Activated CD4-positive, CD25-positive, alpha-beta regulatory T cell (primary cell): ENCODE measurements at regions not wholly inside any gene's neighbourhood (a gene's known extent, or its start where the extent isn't known, plus 50 kb on each side); places are given as distances from the start of the nearest gene placed in this dataset.

Experiments used
- DNase-seq, 4 experiments: peaks; one replicate each; lab custom pipeline; 2025; lab: John Stamatoyannopoulos, UW

DNA sequence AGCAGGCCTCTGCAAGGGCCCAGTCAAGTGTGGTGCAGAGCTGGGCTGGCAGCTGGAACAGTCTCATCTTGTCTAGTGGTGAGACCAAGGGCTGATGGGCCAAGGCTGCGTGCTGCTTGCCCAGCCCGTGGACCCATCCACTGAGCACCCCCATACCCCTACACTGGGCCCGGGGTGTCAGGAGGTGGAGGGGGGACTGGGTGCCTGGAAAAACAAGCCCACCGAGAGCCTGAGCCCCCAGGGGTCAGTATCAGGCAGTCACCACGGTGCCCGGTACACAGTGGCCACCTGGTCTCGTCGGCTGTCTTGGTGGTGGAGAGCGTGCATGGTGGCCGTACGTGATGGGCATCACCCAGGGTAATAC, 238.3 kb downstream of the SEC14L1 start:
- DNase-seq: no peak

DNA sequence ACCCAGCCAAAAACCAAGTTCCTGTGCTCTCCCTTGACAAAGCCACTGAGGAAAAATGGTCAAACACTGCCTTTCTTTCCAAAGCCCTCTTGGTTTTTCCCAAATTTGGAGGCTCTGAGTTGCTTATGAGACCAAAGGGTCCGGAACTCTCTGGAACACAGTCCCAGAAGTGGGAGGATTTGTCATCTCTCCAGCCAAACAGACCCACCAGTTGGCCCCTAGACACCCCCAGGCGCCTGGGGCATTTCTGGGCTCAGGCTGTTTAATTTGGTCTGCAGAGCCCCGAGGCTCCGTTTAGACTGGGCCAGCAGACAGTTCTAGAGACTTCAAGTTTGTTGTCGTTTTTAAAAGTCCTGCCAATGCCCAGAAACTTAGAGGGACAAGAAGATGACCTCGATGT, 239.1 kb downstream of the SEC14L1 start:
- DNase-seq: no peak

DNA sequence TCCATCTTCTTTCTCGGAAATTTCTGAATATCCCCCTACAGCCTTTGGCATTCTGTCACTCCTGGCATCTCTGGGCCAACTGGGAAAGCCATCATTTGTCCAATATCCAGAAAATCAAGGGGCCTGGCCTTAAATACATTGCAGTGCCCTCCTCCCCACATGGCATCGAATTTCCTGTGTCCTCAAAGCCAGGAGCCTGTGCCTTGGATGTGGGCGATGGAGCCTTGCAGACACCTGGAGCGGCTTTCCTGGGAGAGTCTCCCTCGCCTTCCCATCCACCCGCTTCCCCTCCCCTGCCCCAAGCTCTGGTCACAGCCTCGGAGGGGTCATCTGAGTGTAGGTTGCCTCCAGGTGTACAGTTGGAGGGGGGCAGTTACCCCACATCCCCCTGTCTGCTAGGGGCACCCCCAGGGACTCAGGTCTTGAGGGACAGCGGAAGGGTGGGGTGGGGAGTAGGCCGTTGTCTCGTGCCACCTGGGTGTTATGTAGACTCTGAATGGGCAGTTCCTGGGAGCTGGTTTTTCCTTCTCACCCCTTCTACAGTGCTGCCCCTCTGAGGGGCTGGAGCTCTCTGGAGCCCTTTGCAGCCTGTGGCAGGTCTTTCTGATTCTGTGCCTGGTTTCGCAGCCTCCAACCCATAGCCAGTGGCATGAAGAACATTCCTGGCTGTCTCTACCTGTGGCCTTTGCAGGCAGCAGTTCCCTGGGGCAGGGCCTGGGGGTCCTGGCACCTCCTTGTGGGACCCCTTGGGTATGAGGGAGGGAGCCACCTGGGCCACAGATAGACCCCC, 239.8 kb downstream of the SEC14L1 start:
- DNase-seq: no peak

DNA sequence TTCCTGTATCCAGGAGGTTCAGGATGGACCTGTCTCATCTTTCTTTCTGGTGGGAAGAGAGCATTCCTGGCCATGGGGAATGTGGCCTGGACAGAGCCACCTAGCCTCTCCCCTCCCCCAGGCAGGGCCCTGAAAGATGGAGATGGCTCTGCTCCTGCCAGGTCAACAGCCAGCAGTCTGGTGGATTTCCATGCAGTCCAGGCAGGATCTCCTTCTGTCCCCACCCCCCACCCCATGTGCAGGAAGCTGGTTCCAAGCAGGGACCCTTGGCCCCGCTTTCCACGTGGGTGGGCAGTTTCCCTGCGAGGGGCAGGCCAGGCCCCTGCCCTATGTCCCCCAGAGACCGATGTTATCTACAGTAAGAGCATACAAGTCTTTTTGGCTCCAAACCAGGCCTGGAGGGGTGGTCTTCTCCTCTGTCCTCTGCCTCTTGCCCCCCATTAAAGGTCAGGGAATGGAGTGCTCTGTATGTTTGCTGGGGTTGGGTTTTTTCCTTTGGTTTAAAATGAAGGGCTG, 240.5 kb downstream of the SEC14L1 start:
- DNase-seq: no peak

DNA sequence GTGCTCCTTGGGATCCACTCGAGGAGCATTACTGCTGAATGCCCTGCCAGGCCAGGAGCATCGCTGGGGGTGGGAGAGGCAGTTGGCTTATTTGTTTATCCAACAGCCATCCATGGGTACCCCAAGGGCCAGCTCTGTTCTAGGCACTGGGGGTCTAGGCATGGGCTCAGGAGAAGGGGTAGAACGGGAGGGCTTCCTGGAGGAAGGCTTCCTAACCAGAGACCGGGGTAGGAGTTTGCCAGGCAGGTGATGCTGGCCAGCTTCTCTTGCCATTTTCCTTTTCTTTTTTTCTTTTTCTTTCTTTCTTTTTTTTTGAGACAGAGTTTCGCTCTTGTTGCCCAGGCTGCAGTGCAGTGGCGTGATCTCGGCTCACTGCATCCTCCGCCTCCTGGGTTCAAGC, 241.0 kb downstream of the SEC14L1 start:
- no peak for DNase-seq

DNA sequence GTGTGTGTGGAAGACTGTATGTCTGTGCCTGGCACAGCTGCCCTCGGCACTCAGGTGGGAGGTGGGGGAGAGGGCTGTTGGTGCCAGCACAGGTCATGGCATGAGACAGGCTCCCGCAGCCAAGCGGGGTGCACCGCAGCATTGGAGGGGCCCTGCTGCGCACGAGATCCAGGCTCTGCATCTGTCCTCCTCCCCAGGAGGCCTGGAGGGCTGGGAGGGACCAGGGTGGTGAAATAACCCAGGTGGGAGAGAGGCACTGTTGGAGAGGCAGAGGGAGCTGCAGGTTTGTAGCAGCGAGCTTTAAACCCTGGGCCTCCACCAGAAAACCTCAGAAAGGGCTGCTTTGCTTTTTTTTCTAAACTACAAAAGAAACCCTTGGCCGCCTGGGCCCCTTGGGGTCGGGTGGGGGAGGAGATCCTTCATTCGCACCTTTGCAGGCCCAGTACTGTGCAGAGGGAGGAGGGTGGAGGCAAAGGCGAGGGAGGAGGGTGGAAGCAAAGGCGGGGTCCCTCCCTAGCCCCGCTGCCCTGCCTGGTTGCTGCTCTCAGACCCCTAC, 241.7 kb downstream of the SEC14L1 start:
- no peak for DNase-seq

DNA sequence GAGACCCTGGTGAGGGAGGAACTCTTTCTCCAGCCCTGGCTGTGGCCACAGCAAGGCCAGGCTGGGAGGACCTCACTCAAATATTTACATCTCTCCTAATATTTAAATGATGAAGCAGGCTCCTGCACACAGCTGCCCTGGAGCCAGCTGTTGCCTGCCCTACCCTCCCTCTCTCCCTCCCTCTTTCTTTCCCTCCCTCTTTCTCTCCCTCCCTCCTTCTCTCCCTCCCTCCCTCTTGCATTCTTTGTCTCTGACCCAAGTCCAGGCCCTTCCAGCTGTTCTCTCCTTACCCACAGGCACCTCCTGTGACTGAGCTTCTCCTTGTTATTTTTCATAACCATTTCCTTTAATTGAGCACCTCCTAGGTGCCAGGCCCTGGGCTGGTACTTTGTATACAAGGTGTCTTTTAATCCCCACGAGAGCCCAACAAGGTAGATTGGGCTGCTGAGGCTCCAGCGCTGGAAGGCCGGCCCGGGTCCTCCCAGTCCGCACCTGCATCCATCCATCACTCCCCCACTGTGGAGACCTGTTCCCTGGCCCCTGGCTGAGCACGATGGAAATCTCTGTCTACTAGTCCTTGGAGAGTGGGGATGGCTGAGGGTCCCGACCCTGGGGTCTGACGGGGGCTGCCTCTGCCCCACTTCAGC, 242.3 kb downstream of the SEC14L1 start:
- no peak for DNase-seq

DNA sequence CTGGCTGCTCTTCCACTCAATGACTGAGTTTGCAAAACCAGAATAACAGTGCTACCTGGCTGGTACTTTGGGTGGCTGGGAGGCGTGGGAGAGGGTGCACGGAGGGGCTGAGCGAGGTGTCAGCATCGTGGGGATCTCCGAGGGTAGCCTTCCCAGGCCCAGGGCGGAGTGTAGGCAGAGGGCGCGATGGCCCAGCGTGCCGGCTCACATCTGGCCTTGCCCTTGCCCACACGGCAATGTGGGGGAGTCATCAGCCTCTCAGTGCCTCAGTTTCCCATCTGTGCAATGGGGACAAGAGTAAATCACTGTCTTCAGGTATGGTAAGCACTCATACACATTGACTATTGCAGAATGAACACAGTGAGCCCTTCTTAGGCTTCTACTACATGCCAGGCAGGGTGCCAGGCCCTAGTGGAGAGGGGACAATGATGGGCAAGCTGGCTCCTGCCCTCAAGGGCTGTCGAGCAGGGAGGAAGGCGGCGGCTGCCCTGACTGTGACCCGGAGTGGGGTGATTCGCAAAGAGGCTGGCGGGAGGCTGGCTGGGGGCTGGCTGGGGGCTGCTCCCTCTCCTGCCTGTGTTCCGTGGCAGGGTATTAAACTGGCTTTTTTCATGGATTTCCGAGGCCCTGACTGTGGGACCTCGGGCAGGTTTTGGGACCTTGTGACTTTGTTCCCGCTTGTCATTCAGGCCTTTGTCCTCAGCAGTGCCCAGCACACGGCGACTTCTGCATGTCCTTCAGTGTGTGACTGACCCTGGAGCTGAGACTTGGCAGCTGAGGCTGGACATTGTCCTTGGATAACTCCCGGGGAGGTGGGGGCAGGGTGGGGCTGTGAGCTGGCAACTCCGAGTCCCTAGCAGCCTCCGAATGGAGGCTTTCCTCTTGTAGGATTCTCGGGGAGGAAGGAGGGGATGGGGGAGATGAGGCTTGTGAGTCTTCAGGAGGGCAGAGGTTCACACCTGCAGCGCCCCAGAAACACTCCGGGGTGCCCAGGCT, 243.1 kb downstream of the SEC14L1 start:
- DNase-seq: no peak

DNA sequence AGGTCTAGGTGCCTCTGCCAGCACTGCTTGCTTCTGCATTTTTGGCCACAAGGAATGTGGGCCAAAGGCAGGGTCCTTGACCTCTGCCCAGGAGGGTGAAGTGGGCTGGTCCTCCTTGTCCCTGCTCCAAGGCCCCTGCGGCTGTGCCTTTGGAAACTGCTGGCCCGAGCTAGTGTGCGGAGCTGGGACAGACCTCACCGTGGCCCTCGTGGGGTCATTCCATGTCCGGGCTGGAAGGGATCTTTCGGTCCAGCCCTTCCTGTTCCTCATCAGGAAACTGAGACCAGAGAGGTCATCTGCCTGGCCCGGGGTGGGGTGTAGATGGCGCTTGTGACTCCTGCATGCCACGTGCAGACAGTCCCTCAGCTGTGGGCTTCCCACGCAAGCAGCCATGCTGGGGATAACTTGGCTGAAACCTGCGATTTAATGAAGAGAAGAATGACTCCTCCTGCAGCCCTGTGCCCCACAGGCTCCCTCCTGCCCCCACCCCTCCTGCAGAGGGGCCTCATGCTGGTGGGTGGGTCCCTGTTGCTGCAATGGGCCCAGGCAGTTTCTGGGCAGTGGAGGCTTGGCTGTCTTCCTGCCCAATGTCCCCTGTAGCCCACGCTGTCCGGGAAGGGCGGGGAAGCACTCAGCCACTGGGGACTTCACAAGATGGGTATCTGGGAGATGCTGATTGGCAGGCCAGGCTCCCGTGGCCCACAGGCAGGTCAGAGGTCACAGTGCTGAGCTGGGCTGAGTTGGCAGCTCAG, 245.2 kb downstream of the SEC14L1 start:
- DNase-seq: no peak

DNA sequence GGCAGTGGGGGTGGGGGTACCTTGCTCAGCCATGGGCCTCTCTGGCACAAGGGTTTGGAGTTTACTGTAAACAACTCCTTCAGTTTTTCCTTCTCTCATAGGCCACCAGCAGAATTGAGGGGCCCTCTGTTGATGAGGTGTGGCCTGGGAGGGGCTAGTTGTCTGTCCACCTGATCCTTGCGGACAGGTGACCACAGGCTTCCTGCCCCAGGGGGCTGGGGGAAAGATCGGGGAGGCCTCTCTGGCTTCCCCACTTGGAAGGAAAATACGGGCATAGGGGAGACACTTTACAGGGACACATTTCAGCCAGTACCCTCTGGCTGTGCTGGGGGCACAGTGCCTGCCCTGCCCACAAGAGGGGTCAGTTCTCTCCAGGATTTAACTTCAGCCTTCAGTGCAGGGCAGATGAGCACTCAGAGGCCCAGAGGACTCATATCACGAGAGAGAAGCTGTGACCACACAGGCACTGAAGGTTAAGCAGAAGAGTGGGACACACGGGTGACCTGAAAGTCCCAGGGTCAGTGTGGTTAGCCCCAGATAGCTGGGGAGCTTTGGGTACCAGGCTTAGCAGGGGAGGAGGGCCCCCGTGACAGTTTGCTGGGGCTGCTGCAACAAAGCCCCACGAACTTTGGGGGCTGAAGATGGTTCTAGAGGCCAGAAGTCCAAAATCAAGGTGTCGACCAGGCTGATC, 245.9 kb downstream of the SEC14L1 start:
- no peak for DNase-seq

DNA sequence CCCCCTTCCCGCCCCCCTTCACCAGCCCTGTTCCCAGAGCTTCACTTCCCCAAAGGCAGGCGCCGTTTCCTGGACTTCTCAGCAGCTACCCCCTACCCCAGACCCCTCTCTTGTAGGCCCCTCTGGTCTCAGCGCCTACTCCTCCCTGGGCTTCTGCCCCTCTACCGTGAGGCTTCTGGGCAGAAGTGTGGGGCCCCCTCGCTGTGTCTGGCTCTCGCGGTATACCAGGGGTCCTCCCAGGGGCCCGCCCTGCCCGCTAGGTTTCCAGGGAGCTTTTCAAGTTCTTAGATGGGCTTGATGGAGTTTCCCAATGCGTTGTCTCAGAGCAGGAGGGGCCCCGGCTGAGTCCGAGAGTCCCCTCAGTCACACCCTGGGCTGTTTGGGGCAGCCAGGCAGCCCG, 247.1 kb downstream of the SEC14L1 start:
- DNase-seq: no peak

DNA sequence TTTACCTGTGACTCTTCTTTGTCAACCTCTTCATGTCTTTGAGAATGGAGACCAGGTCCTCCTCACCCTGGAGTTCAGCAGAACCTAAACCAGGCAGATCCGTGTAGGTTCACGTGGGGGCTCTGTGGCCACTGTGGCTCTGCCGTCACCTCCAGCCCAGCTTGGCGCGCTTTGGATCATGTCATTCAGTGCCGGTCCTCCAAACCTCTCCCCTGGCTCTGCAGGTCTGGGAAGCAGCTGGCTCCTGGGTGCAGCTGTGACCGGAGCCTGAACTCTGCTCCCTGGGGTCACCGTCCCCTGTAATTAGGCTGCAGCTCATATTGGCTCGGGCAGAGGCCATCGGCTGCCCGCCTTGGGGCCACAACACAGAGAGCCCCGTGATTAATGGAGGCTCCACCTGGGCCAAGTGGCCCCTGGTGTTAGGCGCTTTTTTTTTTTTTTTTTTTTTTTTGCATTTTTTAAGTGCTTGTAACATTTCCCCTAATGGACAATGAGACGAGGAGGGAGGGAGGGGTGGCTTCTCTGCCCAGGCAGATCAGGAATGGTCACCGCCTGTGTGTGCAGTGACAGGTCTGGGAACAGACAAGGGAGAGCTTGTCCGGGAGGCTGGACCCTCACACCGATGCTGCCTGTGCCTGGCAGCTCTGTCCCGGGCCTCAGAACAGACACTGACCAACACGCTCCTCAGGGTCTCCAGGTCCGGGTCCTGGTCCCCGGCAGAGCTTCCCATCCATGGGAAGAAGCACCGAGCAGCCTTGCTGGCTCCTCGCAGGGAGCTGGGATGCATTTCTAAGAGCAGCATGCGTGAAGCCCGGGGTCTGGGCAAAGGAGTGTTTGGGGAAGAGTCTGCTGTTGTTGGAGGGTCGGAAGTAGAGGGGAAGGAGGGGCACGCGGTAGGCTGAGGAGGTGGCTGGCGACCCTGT, 247.9 kb downstream of the SEC14L1 start:
- DNase-seq: no peak

DNA sequence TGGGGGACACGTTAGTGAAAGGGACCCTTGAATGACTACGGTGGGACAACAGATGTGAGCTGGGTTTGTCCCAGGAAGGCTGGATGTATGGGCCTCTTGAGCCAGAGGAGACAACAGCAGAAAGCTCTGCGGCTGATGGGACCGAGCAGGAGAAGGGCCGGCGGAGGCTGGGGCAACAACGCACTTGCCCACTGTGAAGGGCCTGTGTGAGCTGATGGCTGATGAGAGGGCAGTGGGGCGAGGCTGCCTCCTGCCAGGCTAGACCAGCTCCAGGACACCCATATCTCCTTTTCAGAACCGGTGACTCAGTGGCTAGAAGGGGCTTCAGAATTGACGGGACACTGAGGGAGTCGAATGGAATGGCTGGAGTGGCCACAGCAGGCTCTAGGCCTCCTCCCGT, 250.1 kb downstream of the SEC14L1 start:
- DNase-seq: no peak

DNA sequence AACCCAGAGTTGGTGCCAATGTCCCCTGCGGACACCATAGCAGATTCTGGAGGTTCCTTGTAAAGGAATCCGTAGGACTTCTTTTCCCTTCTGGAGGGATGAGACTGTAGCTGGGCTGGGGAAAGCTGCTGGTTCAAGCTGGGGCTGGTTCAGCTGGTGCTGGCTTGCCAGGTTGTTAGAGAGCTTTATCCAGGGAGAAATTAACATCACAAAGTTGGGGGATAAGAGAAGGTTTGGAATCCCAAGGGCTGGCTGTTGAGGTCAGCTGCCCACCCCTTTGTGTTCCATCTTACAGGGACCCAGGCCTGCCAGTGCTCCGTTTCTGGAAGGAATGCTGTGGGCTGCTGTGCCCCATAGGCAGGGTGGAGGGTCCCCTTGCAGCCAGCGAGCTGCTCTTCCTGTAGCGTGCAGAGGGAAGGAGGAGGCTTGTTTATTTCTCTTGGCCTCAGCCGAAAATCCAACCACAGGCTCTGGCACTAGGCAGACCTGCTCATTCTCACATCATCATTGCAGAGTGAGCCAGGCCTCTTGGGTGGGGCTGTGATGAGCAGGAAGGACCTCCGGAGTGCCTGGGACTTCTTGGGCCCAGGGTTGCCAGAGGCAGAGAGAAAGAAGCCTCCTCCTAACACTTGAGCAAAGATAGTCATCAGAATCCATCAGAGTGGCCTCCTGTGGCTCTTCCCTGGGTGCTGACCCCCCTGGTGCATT, 251.1 kb downstream of the SEC14L1 start:
- DNase-seq: no peak

DNA sequence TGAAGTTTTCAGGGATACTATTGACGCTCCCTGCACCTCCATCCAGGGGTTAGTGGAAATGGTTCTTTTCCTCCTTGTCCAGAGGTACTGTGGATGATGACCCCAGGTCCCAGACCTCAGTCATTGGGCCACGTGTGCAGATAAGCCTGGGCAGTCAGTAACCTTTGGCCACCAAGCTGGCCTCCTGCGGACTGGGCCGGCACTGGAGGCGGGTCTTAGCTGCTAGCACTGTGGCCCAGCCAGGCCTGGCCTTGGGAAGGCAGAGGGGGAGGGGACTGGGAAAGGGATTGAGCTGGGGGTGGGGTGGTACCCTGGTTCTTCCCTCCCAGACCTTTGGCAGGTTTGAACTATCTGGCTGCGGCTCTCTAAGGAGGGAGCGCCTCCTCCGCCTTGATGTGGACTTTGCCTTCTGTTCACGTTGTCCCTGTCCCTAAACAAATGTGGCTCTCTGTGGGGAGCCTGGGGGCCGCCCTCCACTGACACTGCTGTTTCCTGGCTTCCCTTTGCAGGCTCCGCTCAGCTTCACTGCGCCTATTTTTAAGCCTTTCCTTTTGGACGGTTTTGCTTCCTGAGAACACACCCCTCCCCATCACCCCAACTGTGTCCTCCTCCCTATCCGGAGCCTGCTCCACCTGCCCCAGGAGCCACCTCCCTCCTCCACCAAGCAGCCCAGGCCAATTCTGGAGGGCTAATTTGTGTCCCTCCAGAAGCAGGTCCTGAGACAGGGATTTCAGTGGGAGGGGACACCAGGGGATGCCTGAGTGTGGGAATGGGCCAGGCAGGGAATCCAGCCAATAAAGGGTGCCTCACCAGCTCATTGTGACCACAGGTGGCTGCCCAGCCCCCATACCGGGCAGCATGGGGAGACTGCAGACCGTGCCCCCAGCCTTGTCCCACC, 251.9 kb downstream of the SEC14L1 start:
- DNase-seq: no peak

DNA sequence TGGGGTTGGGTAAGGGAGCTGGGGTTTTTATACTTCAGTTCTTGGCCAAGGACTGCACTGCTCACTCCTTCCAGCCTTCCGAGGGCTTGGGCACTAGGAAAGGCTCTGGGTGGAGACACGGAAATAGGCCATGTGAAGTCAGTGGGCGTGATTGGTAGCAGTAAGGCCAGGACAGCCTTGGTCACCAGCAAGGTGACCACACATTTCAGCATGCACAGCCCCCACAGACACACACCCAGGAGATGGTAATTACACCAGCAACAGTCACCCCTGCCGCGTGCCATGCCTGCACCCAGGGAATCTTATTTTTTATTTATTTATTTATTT, 252.5 kb downstream of the SEC14L1 start:
- DNase-seq: no peak

DNA sequence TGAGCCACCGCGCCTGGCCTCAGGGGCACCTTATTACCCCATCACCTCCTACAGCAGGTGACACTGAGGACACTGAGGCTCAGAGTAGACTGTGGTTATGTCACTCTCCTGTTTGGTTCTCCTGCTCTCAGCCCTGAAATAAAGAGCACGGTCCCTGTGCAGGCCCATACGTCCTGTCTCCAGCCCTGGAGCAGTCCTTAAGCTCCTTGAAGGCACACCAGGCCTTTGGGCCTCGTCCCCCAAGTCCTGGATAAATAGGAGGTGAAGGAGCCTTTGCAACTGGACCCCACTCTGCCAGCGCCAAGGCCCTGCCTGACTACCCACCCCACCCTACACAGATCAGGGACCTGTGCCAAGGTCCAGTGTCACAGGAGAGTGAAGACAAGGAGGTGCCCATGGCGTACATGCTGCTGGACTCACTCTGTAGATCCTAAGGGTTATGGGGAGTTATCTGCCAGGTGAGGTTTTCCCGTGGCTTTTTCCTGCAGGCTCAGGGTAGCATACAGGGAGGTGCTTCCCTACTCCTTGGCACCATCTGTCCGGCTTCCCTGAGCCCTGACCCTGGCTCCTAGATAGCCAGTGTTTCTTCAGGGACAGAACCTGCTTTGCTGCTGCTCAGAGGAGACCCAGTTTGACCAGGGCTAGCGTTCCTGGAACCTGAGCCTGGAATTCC, 253.2 kb downstream of the SEC14L1 start:
- no peak for DNase-seq
